H1 (cell line): ENCODE measurements at regions not wholly inside any gene's neighbourhood (a gene's known extent, or its start where the extent isn't known, plus 50 kb on each side); places are given as distances from the start of the nearest gene placed in this dataset.

Source experiments
- CHD7 ChIP-seq: fragments of 300-600 bp; sonication (generic); IDR thresholded peaks from 2 replicates; pipeline ENCODE4 v1.7.1; 2012; ENCODE audit warnings: low read length, moderate library complexity, mild to moderate bottlenecking, inconsistent platforms; ENCODE audit not compliant: insufficient replicate concordance
- FOSL1 ChIP-seq: IDR thresholded peaks from 2 replicates; pipeline ENCODE4 v1.6.1; 2011; ENCODE audit warnings: mild to moderate bottlenecking, low read depth, low read length, moderate library complexity; ENCODE audit not compliant: insufficient read depth

- no peak for TF ChIP-seq CHD7
- TF ChIP-seq FOSL1, result no peak
Observed at GRCh38 chr5:121746763-121747162, 104.9 kb upstream of the FTMT start (continued).
